HCT116 (cell line): ENCODE measurements at regions not wholly inside any gene's neighbourhood (a gene's known extent, or its start where the extent isn't known, plus 50 kb on each side); places are given as distances from the start of the nearest gene placed in this dataset.

Experiments used
- ATAC-seq: fragments of 200-7000 bp; cut with Tn5 transposase; 2 replicates; pipeline ENCODE4 v1.9.1; 2020; ENCODE audit warnings: mild to moderate bottlenecking, moderate library complexity
- BruUV-seq: library from RNA; stranded (reverse); fragments of 400-500 nt; replicated peaks from 2 replicates; lab custom pipeline; 2021; lab: Mats Ljungman, UMichigan
- CTCF ChIA-PET: fragments of 300-600 bp; sonication (Branson Sonifier 250); formaldehyde crosslinking; loops from one replicate; lab custom pipeline; 2021; ENCODE audit warnings: antibody characterized with exemption; lab: Charles Lee
- POLR2A ChIA-PET: fragments of 300-600, 350-600 bp; sonication (Branson Sonifier 250); formaldehyde crosslinking; loops from one replicate; lab custom pipeline; 2021; ENCODE audit warnings: antibody characterized with exemption; lab: Charles Lee
- RAD21 ChIA-PET, 2 experiments: fragments of 300-600 bp; sonication (Branson Sonifier 250); formaldehyde crosslinking; loops; one replicate each; lab custom pipeline; 2023; ENCODE audit warnings: low total read pairs in 2 of 2; ENCODE audit not compliant: uncharacterized antibody in 2 of 2, unreplicated experiment in 2 of 2, low non-redundant PET in 1 of 2; lab: Charles Lee
- DNase-seq: peaks from one replicate; pipeline ENCODE4 v3.0.0-alpha.2; 2010; ENCODE audit warnings: low read depth, low spot score
- H2AFZ ChIP-seq: fragments of 200-600 bp; shearing (Covaris generic), sonication (generic); 2 replicates; pipeline ENCODE4 v1.6.1; 2017; ENCODE audit warnings: low read depth, mixed run types, mixed read lengths, antibody characterized with exemption, low read length; ENCODE audit not compliant: poor library complexity, severe bottlenecking
- H3K27ac ChIP-seq: 2 replicates; pipeline ENCODE4 v1.5.1; 2012; ENCODE audit warnings: low read depth, low read length
- H3K27me3 ChIP-seq: fragments of 200-600 bp; sonication (generic); 2 replicates; pipeline ENCODE4 v1.6.1; 2016; ENCODE audit warnings: mixed run types, low read length, mixed read lengths; ENCODE audit not compliant: insufficient read depth
- H3K36me3 ChIP-seq, 2 experiments: fragments of 200-500 bp in 1 of 2; fragments of 200-600 bp in 1 of 2; sonication (Bioruptor generic) in 1 of 2; sonication (generic) in 1 of 2; 2 replicates each; pipeline versions ENCODE4 v1.5.1 to v1.6.1; 2014 to 2016; ENCODE audit warnings: low read length in 2 of 2, inconsistent platforms in 1 of 2, mixed read lengths in 1 of 2, mixed run types in 1 of 2; ENCODE audit not compliant: insufficient read depth in 2 of 2, control insufficient read depth in 1 of 2
- H3K4me1 ChIP-seq, 2 experiments: fragments of 200-600 bp in 1 of 2; sonication (generic) in 1 of 2; 2 replicates each; pipeline versions ENCODE4 v1.5.1 to v1.6.1; 2012 to 2017; ENCODE audit warnings: low read length in 2 of 2, inconsistent platforms in 1 of 2, mild to moderate bottlenecking in 1 of 2, mixed read lengths in 1 of 2, mixed run types in 1 of 2, moderate library complexity in 1 of 2; ENCODE audit not compliant: insufficient read depth in 2 of 2, control insufficient read depth in 1 of 2
- H3K4me2 ChIP-seq: fragments of 200-600 bp; sonication (generic); 2 replicates; pipeline ENCODE4 v1.6.1; 2017; ENCODE audit warnings: mixed run types, low read length, mixed read lengths
- H3K4me3 ChIP-seq, 2 experiments: fragments of 200-600 bp in 1 of 2; sonication (generic) in 1 of 2; replicated peaks in 1 of 2; 2 replicates each; pipeline ENCODE4 v1.5.1; 2011 to 2016; ENCODE audit warnings: low read length in 2 of 2, control low read depth in 1 of 2, low read depth in 1 of 2, mild to moderate bottlenecking in 1 of 2, mixed read lengths in 1 of 2, mixed run types in 1 of 2
- H3K79me2 ChIP-seq: fragments of 200-600 bp; sonication (generic); 2 replicates; pipeline ENCODE4 v1.6.1; 2017; ENCODE audit warnings: mild to moderate bottlenecking, mixed run types, low read length, moderate library complexity, mixed read lengths; ENCODE audit not compliant: insufficient read depth
- H3K9ac ChIP-seq: fragments of 200-600 bp; sonication (generic); 2 replicates; pipeline ENCODE4 v1.6.1; 2016; ENCODE audit warnings: low read length, mixed read lengths
- H3K9me2 ChIP-seq: fragments of 200-600 bp; sonication (generic), shearing (Covaris generic); 2 replicates; pipeline ENCODE4 v1.6.1; 2017; ENCODE audit warnings: mixed run types, mild to moderate bottlenecking, moderate library complexity; ENCODE audit not compliant: insufficient read depth
- H3K9me3 ChIP-seq, 2 experiments: fragments of 200-500 bp in 1 of 2; fragments of 200-600 bp in 1 of 2; sonication (Bioruptor generic) in 1 of 2; sonication (generic) in 1 of 2; 2 replicates each; pipeline ENCODE4 v1.6.1; 2014 to 2017; ENCODE audit warnings: low read length in 2 of 2, mixed read lengths in 2 of 2, inconsistent platforms in 1 of 2, low read depth in 1 of 2, mild to moderate bottlenecking in 1 of 2, mixed run types in 1 of 2, moderate library complexity in 1 of 2; ENCODE audit not compliant: control insufficient read depth in 1 of 2, insufficient read depth in 1 of 2
- H4K20me1 ChIP-seq: fragments of 200-600 bp; sonication (generic), shearing (Covaris generic); 2 replicates; pipeline ENCODE4 v1.6.1; 2017; ENCODE audit warnings: mixed run types, mild to moderate bottlenecking, moderate library complexity; ENCODE audit not compliant: insufficient read depth
- CEBPB ChIP-seq: IDR thresholded peaks from 2 replicates; pipeline ENCODE4 v1.6.1; 2012; ENCODE audit warnings: low read depth
- EGR1 ChIP-seq: IDR thresholded peaks from 2 replicates; pipeline ENCODE4 v1.6.1; 2012; ENCODE audit warnings: low read depth
- EZH2 ChIP-seq: fragments of 200-600 bp; sonication (generic); IDR thresholded peaks from 2 replicates; pipeline ENCODE4 v1.6.1; 2017; ENCODE audit warnings: antibody characterized with exemption, mixed run types
- FOSL1 ChIP-seq: IDR thresholded peaks from 2 replicates; pipeline ENCODE4 v1.6.1; 2012; ENCODE audit warnings: low read depth
- JUND ChIP-seq: IDR thresholded peaks from 2 replicates; pipeline ENCODE4 v1.6.1; 2012
- MAX ChIP-seq: IDR thresholded peaks from 2 replicates; pipeline ENCODE4 v1.6.1; 2012
- POLR2AphosphoS5 ChIP-seq: IDR thresholded peaks from 2 replicates; pipeline ENCODE4 v1.6.1; 2011; ENCODE audit warnings: mild to moderate bottlenecking, low read depth, low read length, moderate library complexity
- RAD21 ChIP-seq: IDR thresholded peaks from 2 replicates; pipeline ENCODE4 v1.6.1; 2012; ENCODE audit warnings: low read depth, mild to moderate bottlenecking
- SIN3A ChIP-seq: IDR thresholded peaks from 2 replicates; pipeline ENCODE4 v1.6.1; 2012; ENCODE audit warnings: low read depth
- SP1 ChIP-seq: IDR thresholded peaks from 2 replicates; pipeline ENCODE4 v1.6.1; 2012; ENCODE audit warnings: low read depth
- SRF ChIP-seq: IDR thresholded peaks from 2 replicates; pipeline ENCODE4 v1.6.1; 2012; ENCODE audit warnings: low read depth
- YY1 ChIP-seq: IDR thresholded peaks from 2 replicates; pipeline ENCODE4 v1.6.1; 2011; ENCODE audit warnings: low read length, low read depth, moderate library complexity, mild to moderate bottlenecking; ENCODE audit not compliant: insufficient replicate concordance; ENCODE audit errors: extremely low read depth
- ZFX ChIP-seq: fragments of 450-650 bp; IDR thresholded peaks from 2 replicates; pipeline ENCODE4 v1.6.1; 2017
- ZNF274 ChIP-seq: fragments of 200-500 bp; sonication (Bioruptor generic); IDR thresholded peaks from 2 replicates; pipeline ENCODE4 v1.6.1; 2014; ENCODE audit warnings: mild to moderate bottlenecking, low read depth, low read length, inconsistent platforms
- intact Hi-C: fragments of 100-400 bp; cut with micrococcal nuclease; formaldehyde crosslinking; loops from 2 replicates; pipeline ENCODE4 v1.10.0; 2022

- no peaks in the 10 kb centered on the region for H3K27me3 ChIP-seq
- intact Hi-C loops: no loop called here
- no peak overlapping the region for H3K9ac ChIP-seq
- no peaks in the 10 kb centered on the region for H3K36me3 ChIP-seq
- H3K9me2 ChIP-seq: no peaks in the 10 kb centered on the region
- H4K20me1 ChIP-seq: no peaks in the 10 kb centered on the region
- no peak overlapping the region for H3K4me3 ChIP-seq
- DNase-seq: no peak
- CTCF ChIA-PET: no interaction called here
- TF ChIP-seq FOSL1 (no peak), YY1 (no peak), JUND (no peak), EGR1 (no peak), SRF (no peak), RAD21 (no peak)
- no peaks in the 10 kb centered on the region for H3K9me3 ChIP-seq
- no peaks in the 10 kb centered on the region for H3K4me1 ChIP-seq
- no peak for ATAC-seq
- H3K4me2 ChIP-seq: no peak overlapping the region
- H3K79me2 ChIP-seq: no peaks in the 10 kb centered on the region
- no peak overlapping the region for H2AFZ ChIP-seq
- no peak overlapping the region for H3K27ac ChIP-seq
- POLR2A ChIA-PET: no interaction called here
- BruUV-seq: no TSS peak
- RAD21 ChIA-PET: no interaction called here
Observed at GRCh38 chr6:168920289-168920688, 333.4 kb downstream of the THBS2 start.

- no peaks in the 10 kb centered on the region for H3K9me3 ChIP-seq
- no peak overlapping the region for H2AFZ ChIP-seq
- ChIA-PET CTCF (no interaction called here), POLR2A (no interaction called here), RAD21 (no interaction called here)
- no peak for ATAC-seq
- H3K9me2 ChIP-seq: no peaks in the 10 kb centered on the region
- H3K27ac ChIP-seq: no peak overlapping the region
- no peaks in the 10 kb centered on the region for H3K79me2 ChIP-seq
- no peak overlapping the region for H3K4me3 ChIP-seq
- H3K4me2 ChIP-seq: no peak overlapping the region
- DNase-seq: no peak
- intact Hi-C loops: no loop called here
- no TSS peak for BruUV-seq
- H3K36me3 ChIP-seq: no peaks in the 10 kb centered on the region
- H4K20me1 ChIP-seq: no peaks in the 10 kb centered on the region
- no peaks in the 10 kb centered on the region for H3K27me3 ChIP-seq
- no peaks in the 10 kb centered on the region for H3K4me1 ChIP-seq
- no peak overlapping the region for H3K9ac ChIP-seq
- TF ChIP-seq ZNF274: no peak
- no peak for TF ChIP-seq CEBPB
- no peak for TF ChIP-seq SP1
- no peak for TF ChIP-seq SIN3A
- TF ChIP-seq FOSL1: no peak
- TF ChIP-seq ZFX: no peak
- no peak for TF ChIP-seq MAX
- no peak for TF ChIP-seq EZH2
- no peak for TF ChIP-seq POLR2AphosphoS5
Observed at GRCh38 chr6:168919470-168920179, 334.0 kb downstream of the THBS2 start.
